K562 (cell line): ENCODE measurements at regions not wholly inside any gene's neighbourhood (a gene's known extent, or its start where the extent isn't known, plus 50 kb on each side); places are given as distances from the start of the nearest gene placed in this dataset.

ENCODE experiments used
- CHD4 ChIP-seq: fragments of 200-600 bp; sonication (generic); IDR thresholded peaks from 3 replicates; pipeline ENCODE4 v1.6.1; 2012; ENCODE audit warnings: low read depth, mild to moderate bottlenecking, mixed read lengths, low read length, inconsistent platforms; ENCODE audit not compliant: insufficient read depth, insufficient replicate concordance, poor library complexity, severe bottlenecking
- CREM ChIP-seq: IDR thresholded peaks from 2 replicates; pipeline ENCODE4 v1.6.1; 2014; ENCODE audit warnings: antibody characterized with exemption, low read depth
- CTCF ChIP-seq, 3 experiments: IDR thresholded peaks in 2 of 3; conservative IDR thresholded peaks in 1 of 3; 2 replicates each; pipeline ENCODE4 v1.5.1; 2011 to 2012; ENCODE audit warnings: low read length in 3 of 3, mild to moderate bottlenecking in 3 of 3, control low read depth in 2 of 3, improper control_type of control experiment in 1 of 3, inconsistent platforms in 1 of 3, low read depth in 1 of 3, mixed read lengths in 1 of 3, moderate library complexity in 1 of 3; ENCODE audit not compliant: insufficient read depth in 2 of 3
- EZH2 ChIP-seq: IDR thresholded peaks from 2 replicates; pipeline ENCODE4 v1.6.1; 2012; ENCODE audit warnings: low read depth, mild to moderate bottlenecking, inconsistent platforms, low read length, borderline replicate concordance
- NFATC3 ChIP-seq: fragments of 450-650 bp; IDR thresholded peaks from 2 replicates; pipeline ENCODE4 v1.6.1; 2017; ENCODE audit warnings: mild to moderate bottlenecking
- REST ChIP-seq, 2 experiments: fragments of 450-650 bp; formaldehyde crosslinking in 1 of 2; IDR thresholded peaks; 2 replicates each; pipeline versions ENCODE4 v1.4.0 to v1.6.1; 2014 to 2020; ENCODE audit warnings: mild to moderate bottlenecking in 2 of 2, borderline replicate concordance in 1 of 2, low read depth in 1 of 2
- SOX6 ChIP-seq: fragments of 450-650 bp; IDR thresholded peaks from 2 replicates; pipeline ENCODE4 v1.6.1; 2014; ENCODE audit warnings: mild to moderate bottlenecking
- TCF3 ChIP-seq: sonication (generic); formaldehyde crosslinking; IDR thresholded peaks from 2 replicates; pipeline ENCODE4 v1.4.0; 2020; ENCODE audit warnings: mild to moderate bottlenecking, missing genetic modification reagents
- TCF7 ChIP-seq: sonication (generic); IDR thresholded peaks from 2 replicates; pipeline ENCODE4 v1.6.1; 2016; ENCODE audit warnings: antibody characterized with exemption, borderline replicate concordance
- TCF7L2 ChIP-seq: fragments of 150-350 bp; IDR thresholded peaks from 2 replicates; pipeline ENCODE4 v1.6.1; 2016; ENCODE audit warnings: low read depth, mild to moderate bottlenecking, low read length, moderate library complexity
- ZNF384 ChIP-seq: IDR thresholded peaks from 2 replicates; pipeline ENCODE4 v1.6.1; 2012; ENCODE audit warnings: low read depth, low read length, improper control_type of control experiment
- TF ChIP-seq, protein P1 (sequence below), 2 experiments: fragments of 450-650 bp in 1 of 2; IDR thresholded peaks; 2 replicates each; pipeline ENCODE4 v1.6.1; 2011 to 2017; ENCODE audit warnings: low read depth in 2 of 2, antibody characterized with exemption in 1 of 2, borderline replicate concordance in 1 of 2, low read length in 1 of 2, mild to moderate bottlenecking in 1 of 2, mixed read lengths in 1 of 2; ENCODE audit not compliant: control insufficient read depth in 1 of 2
- TF ChIP-seq, protein P2 (sequence below): fragments of 450-650 bp; IDR thresholded peaks from 2 replicates; pipeline ENCODE4 v1.6.1; 2018; ENCODE audit not compliant: partially characterized antibody
- TF ChIP-seq, protein P3 (sequence below): fragments of 450-650 bp; IDR thresholded peaks from 2 replicates; pipeline ENCODE4 v1.6.1; 2016

DNA sequence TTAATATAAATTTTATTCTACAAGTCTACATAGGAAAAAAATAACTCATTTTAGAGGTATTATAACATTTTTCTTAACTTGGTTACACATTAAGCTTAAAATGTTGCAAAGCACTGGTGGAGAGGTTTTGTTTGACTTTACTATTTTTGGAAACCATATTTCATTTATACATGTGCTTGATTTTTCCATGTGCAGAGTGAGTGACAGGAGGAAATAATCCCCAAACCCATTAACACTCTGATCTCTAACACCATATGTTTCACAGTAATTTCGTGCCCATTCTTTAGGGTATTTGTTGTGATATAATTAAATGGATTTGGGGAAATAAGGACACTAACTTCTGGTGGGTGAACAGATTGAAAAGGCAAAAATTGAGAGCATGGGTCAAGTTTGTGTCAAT, 2124.4 kb upstream of the PCDH20 start:
- TF ChIP-seq, protein P1, sequence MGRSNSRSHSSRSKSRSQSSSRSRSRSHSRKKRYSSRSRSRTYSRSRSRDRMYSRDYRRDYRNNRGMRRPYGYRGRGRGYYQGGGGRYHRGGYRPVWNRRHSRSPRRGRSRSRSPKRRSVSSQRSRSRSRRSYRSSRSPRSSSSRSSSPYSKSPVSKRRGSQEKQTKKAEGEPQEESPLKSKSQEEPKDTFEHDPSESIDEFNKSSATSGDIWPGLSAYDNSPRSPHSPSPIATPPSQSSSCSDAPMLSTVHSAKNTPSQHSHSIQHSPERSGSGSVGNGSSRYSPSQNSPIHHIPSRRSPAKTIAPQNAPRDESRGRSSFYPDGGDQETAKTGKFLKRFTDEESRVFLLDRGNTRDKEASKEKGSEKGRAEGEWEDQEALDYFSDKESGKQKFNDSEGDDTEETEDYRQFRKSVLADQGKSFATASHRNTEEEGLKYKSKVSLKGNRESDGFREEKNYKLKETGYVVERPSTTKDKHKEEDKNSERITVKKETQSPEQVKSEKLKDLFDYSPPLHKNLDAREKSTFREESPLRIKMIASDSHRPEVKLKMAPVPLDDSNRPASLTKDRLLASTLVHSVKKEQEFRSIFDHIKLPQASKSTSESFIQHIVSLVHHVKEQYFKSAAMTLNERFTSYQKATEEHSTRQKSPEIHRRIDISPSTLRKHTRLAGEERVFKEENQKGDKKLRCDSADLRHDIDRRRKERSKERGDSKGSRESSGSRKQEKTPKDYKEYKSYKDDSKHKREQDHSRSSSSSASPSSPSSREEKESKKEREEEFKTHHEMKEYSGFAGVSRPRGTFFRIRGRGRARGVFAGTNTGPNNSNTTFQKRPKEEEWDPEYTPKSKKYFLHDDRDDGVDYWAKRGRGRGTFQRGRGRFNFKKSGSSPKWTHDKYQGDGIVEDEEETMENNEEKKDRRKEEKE (IDR thresholded peaks at IDR 0.05; ENCODE audit: borderline replicate concordance in 1 of 2, control insufficient read depth in 1 of 2, low read depth in 2 of 2, low read length in 1 of 2), result no peak
- TF ChIP-seq EZH2 (no peak), CTCF (IDR thresholded peaks at IDR 0.05 in 2 of 3, conservative IDR thresholded peaks at IDR 0.05 in 1 of 3; ENCODE audit: insufficient read depth in 2 of 3, low read depth in 1 of 3, low read length in 3 of 3) (no peak), TCF7L2 (no peak), SOX6 (no peak), CREM (no peak), REST (IDR thresholded peaks at IDR 0.05; ENCODE audit: borderline replicate concordance) (no peak), REST (CRISPR knock-in tag; IDR thresholded peaks at IDR 0.05; ENCODE audit: low read depth) (no peak), TCF7 (no peak), TCF3 (CRISPR knock-in tag) (no peak), ZNF384 (no peak), NFATC3 (no peak), CHD4 (no peak)
- TF ChIP-seq, protein P2, sequence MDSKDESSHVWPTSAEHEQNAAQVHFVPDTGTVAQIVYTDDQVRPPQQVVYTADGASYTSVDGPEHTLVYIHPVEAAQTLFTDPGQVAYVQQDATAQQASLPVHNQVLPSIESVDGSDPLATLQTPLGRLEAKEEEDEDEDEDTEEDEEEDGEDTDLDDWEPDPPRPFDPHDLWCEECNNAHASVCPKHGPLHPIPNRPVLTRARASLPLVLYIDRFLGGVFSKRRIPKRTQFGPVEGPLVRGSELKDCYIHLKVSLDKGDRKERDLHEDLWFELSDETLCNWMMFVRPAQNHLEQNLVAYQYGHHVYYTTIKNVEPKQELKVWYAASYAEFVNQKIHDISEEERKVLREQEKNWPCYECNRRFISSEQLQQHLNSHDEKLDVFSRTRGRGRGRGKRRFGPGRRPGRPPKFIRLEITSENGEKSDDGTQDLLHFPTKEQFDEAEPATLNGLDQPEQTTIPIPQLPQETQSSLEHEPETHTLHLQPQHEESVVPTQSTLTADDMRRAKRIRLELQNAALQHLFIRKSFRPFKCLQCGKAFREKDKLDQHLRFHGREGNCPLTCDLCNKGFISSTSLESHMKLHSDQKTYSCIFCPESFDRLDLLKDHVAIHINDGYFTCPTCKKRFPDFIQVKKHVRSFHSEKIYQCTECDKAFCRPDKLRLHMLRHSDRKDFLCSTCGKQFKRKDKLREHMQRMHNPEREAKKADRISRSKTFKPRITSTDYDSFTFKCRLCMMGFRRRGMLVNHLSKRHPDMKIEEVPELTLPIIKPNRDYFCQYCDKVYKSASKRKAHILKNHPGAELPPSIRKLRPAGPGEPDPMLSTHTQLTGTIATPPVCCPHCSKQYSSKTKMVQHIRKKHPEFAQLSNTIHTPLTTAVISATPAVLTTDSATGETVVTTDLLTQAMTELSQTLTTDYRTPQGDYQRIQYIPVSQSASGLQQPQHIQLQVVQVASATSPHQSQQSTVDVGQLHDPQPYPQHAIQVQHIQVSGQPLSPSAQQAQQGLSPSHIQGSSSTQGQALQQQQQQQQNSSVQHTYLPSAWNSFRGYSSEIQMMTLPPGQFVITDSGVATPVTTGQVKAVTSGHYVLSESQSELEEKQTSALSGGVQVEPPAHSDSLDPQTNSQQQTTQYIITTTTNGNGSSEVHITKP, result no peak
- TF ChIP-seq, protein P3, sequence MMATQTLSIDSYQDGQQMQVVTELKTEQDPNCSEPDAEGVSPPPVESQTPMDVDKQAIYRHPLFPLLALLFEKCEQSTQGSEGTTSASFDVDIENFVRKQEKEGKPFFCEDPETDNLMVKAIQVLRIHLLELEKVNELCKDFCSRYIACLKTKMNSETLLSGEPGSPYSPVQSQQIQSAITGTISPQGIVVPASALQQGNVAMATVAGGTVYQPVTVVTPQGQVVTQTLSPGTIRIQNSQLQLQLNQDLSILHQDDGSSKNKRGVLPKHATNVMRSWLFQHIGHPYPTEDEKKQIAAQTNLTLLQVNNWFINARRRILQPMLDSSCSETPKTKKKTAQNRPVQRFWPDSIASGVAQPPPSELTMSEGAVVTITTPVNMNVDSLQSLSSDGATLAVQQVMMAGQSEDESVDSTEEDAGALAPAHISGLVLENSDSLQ, result no peak
